GM12873 (cell line): ENCODE measurements at regions not wholly inside any gene's neighbourhood (a gene's known extent, or its start where the extent isn't known, plus 50 kb on each side); places are given as distances from the start of the nearest gene placed in this dataset.

Source experiments
- CTCF ChIP-seq: IDR thresholded peaks from 2 replicates; pipeline ENCODE4 v1.5.1; 2012; ENCODE audit warnings: low read depth, mild to moderate bottlenecking, moderate library complexity, low read length, control low read depth; ENCODE audit not compliant: insufficient read depth; ENCODE audit errors: missing control alignments

GRCh38 chr6:165962366-165962765 is 205.3 kb downstream of the TBXT start:
- TF ChIP-seq CTCF, result no peak

GRCh38 chr6:165961233-165961632 is 206.4 kb downstream of the TBXT start:
- TF ChIP-seq CTCF, result no peak

GRCh38 chr6:165960695-165961094 is 207.0 kb downstream of the TBXT start:
- no peak for TF ChIP-seq CTCF

- TF ChIP-seq CTCF, result no peak
Measured at GRCh38 chr6:165959627-165960026, 208.0 kb downstream of the TBXT start.

- no peak for TF ChIP-seq CTCF
Measured at GRCh38 chr6:165956874-165957273, 210.8 kb downstream of the TBXT start.

- TF ChIP-seq CTCF, result no peak
Measured at GRCh38 chr6:165952514-165952913, 215.1 kb downstream of the TBXT start.

- no peak for TF ChIP-seq CTCF
Measured at GRCh38 chr6:165950316-165950715, 217.3 kb downstream of the TBXT start.
